PC-9 (cell line): ENCODE measurements at regions not wholly inside any gene's neighbourhood (a gene's known extent, or its start where the extent isn't known, plus 50 kb on each side); places are given as distances from the start of the nearest gene placed in this dataset.
A peak's percentile ranks its signal among the peaks of the same experiment; 100 is the strongest.

Source experiments
- EZH2 ChIP-seq: fragments of 200-600 bp; sonication (generic); IDR thresholded peaks from 2 replicates; pipeline ENCODE4 v1.8.0; 2017; ENCODE audit warnings: antibody characterized with exemption, low read depth
- TF ChIP-seq, protein P1 (sequence below): fragments of 200-600 bp; sonication (generic); conservative IDR thresholded peaks from 2 replicates; pipeline ENCODE4 v1.6.1; 2017; ENCODE audit warnings: mixed run types, antibody characterized with exemption, mild to moderate bottlenecking, moderate library complexity

DNA sequence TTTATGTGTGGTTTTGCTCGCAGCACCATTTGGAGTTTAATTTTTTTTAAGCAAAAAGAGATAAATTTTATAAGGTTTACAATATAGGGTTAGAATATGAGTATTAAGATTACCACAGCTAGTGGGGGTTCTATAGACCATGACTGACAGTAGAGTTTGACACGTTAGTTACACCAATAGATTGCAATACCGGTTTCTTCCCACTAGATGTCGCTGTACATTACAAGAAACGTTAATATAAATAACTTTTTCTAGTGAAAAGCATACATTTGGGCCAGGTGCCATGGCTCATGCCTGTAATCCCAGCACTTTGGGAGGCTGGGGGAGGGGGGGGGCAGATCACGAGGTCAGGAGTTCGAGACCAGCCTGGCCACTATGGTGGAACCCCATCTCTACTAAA is 433.6 kb downstream of the MAGEB5 start:
- TF ChIP-seq, protein P1, sequence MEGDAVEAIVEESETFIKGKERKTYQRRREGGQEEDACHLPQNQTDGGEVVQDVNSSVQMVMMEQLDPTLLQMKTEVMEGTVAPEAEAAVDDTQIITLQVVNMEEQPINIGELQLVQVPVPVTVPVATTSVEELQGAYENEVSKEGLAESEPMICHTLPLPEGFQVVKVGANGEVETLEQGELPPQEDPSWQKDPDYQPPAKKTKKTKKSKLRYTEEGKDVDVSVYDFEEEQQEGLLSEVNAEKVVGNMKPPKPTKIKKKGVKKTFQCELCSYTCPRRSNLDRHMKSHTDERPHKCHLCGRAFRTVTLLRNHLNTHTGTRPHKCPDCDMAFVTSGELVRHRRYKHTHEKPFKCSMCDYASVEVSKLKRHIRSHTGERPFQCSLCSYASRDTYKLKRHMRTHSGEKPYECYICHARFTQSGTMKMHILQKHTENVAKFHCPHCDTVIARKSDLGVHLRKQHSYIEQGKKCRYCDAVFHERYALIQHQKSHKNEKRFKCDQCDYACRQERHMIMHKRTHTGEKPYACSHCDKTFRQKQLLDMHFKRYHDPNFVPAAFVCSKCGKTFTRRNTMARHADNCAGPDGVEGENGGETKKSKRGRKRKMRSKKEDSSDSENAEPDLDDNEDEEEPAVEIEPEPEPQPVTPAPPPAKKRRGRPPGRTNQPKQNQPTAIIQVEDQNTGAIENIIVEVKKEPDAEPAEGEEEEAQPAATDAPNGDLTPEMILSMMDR = peak; percentile 72
- no peak for TF ChIP-seq EZH2
